Calu3 (cell line): ENCODE measurements at regions not wholly inside any gene's neighbourhood (a gene's known extent, or its start where the extent isn't known, plus 50 kb on each side); places are given as distances from the start of the nearest gene placed in this dataset.

Experiments
- BruUV-seq: library from RNA; stranded (reverse); fragments of 400-500 nt; replicated peaks from 2 replicates; lab custom pipeline; 2021; lab: Mats Ljungman, UMichigan
- CTCF ChIA-PET: fragments of 300-600 bp; sonication (Branson Sonifier 250); formaldehyde crosslinking; loops from one replicate; lab custom pipeline; 2022; ENCODE audit warnings: antibody characterized with exemption; lab: Charles Lee
- DNase-seq: peaks from one replicate; pipeline ENCODE4 v3.0.0; 2022
- H3K27ac Mint-ChIP-seq: one replicate; pipeline ENCODE4 v1.8.0; 2022; ENCODE audit warnings: mixed read lengths; ENCODE audit not compliant: unreplicated experiment
- H3K27me3 Mint-ChIP-seq: one replicate; pipeline ENCODE4 v1.8.0; 2022; ENCODE audit warnings: mixed read lengths; ENCODE audit not compliant: unreplicated experiment
- H3K36me3 Mint-ChIP-seq: one replicate; pipeline ENCODE4 v1.8.0; 2022; ENCODE audit warnings: mild to moderate bottlenecking, moderate library complexity, mixed read lengths; ENCODE audit not compliant: insufficient read depth, unreplicated experiment
- H3K4me1 Mint-ChIP-seq: one replicate; pipeline ENCODE4 v1.8.0; 2022; ENCODE audit warnings: mild to moderate bottlenecking, low read depth, mixed read lengths; ENCODE audit not compliant: unreplicated experiment
- H3K4me3 Mint-ChIP-seq: one replicate; pipeline ENCODE4 v1.8.0; 2022; ENCODE audit warnings: mild to moderate bottlenecking, low read depth, moderate library complexity, mixed read lengths; ENCODE audit not compliant: unreplicated experiment
- H3K9me3 Mint-ChIP-seq: one replicate; pipeline ENCODE4 v1.8.0; 2022; ENCODE audit warnings: low read depth, mixed read lengths; ENCODE audit not compliant: unreplicated experiment
- intact Hi-C: fragments of 100-400 bp; cut with micrococcal nuclease; formaldehyde crosslinking; loops from one replicate; pipeline ENCODE4 v1.10.0; 2022; ENCODE audit not compliant: unreplicated experiment
- TF ChIP-seq, protein P1 (sequence below): fragments of 200-600 bp; IDR thresholded peaks from one replicate; pipeline ENCODE4 v1.8.0; 2022; ENCODE audit warnings: antibody characterized with exemption; ENCODE audit not compliant: unreplicated experiment

DNA sequence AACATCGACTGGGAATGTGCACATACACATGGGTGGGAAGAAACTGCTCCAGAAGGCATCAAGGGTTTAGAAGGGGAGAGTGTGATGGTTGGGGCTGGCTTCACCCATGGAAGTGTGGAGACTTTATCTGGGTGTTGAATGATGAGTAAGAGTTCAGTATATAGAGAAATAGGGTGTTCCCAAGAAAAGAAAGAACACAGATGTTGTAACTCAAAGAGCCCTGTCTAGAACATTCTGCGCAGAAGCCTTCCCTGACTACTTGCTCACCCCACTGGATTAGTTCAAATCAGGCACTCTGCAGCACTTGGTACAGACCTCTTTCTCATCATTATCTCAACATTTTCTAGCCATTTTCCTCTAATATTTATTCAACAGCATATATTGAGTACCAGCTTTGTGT is 491.7 kb downstream of the SNAPC1 start:
- H3K36me3 Mint-ChIP-seq, result no peaks in the 10 kb centered on the region
- H3K4me1 Mint-ChIP-seq, result peaks cover 9% of the 10 kb centered on the region
- intact Hi-C loops, result no loop called here
- BruUV-seq, result no TSS peak
- no peak for DNase-seq
- no peak overlapping the region for H3K27ac Mint-ChIP-seq
- no peak overlapping the region for H3K4me3 Mint-ChIP-seq
- H3K9me3 Mint-ChIP-seq, result no peaks in the 10 kb centered on the region
- CTCF ChIA-PET, result no interaction called here
- TF ChIP-seq, protein P1, sequence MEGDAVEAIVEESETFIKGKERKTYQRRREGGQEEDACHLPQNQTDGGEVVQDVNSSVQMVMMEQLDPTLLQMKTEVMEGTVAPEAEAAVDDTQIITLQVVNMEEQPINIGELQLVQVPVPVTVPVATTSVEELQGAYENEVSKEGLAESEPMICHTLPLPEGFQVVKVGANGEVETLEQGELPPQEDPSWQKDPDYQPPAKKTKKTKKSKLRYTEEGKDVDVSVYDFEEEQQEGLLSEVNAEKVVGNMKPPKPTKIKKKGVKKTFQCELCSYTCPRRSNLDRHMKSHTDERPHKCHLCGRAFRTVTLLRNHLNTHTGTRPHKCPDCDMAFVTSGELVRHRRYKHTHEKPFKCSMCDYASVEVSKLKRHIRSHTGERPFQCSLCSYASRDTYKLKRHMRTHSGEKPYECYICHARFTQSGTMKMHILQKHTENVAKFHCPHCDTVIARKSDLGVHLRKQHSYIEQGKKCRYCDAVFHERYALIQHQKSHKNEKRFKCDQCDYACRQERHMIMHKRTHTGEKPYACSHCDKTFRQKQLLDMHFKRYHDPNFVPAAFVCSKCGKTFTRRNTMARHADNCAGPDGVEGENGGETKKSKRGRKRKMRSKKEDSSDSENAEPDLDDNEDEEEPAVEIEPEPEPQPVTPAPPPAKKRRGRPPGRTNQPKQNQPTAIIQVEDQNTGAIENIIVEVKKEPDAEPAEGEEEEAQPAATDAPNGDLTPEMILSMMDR, result no peak
- peaks cover 22% of the 10 kb centered on the region for H3K27me3 Mint-ChIP-seq

DNA sequence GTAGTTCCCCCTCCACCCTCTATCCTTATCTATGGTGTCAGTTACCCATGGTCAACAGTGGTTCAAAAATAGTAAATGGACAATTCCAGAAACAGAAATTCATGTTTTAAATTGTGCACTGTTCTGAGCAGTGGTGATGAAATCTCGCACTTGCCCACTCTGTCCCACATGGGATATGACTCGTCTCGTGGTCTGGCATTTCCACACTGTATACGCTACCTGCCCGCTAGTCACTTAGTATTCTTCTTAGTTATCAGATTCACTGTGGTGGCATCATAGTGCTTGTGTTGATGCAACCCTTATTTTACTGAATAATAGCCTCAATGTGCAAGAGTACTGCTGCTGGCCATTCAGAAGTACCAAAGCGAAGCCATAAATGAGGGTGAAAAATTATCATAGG is 507.0 kb downstream of the SNAPC1 start:
- H3K4me1 Mint-ChIP-seq, result no peaks in the 10 kb centered on the region
- H3K9me3 Mint-ChIP-seq, result no peaks in the 10 kb centered on the region
- no peak for DNase-seq
- CTCF ChIA-PET, result no interaction called here
- H3K4me3 Mint-ChIP-seq, result no peak overlapping the region
- H3K27me3 Mint-ChIP-seq, result no peaks in the 10 kb centered on the region
- no peaks in the 10 kb centered on the region for H3K36me3 Mint-ChIP-seq
- BruUV-seq, result no TSS peak
- intact Hi-C loops, result no loop called here
- TF ChIP-seq, protein P1, result no peak
- H3K27ac Mint-ChIP-seq, result no peak overlapping the region

DNA sequence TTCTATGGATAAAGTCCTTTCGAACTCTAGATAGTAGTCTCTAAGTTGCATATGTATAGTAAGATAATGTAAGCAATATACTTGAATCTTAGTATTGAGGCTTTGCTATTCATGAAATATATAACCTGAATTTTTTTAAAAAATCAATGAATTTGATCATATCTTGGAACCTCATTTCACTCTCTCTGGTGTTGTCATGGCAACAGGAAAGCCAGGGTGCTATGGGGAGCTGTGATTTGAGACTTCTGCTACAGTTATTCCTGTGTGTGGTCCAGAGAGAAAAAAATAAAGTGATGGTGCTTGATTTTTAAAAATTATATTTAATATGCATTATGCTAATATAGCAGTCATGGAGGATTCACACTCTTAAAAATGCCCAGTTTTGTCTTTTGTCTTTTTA is 508.0 kb downstream of the SNAPC1 start:
- Mint-ChIP-seq H3K4me1 (no peaks in the 10 kb centered on the region), H3K9me3 (no peaks in the 10 kb centered on the region), H3K36me3 (no peaks in the 10 kb centered on the region), H3K27me3 (no peaks in the 10 kb centered on the region), H3K27ac (no peak overlapping the region), H3K4me3 (no peak overlapping the region)
- no TSS peak for BruUV-seq
- TF ChIP-seq, protein P1, result no peak
- CTCF ChIA-PET, result interaction anchor here (0.7 kb wide), 1 partner anchor 207 kb away, joined by 3 read pairs; no protein-coding TSS in a partner anchor
- no peak for DNase-seq
- intact Hi-C loops, result no loop called here

DNA sequence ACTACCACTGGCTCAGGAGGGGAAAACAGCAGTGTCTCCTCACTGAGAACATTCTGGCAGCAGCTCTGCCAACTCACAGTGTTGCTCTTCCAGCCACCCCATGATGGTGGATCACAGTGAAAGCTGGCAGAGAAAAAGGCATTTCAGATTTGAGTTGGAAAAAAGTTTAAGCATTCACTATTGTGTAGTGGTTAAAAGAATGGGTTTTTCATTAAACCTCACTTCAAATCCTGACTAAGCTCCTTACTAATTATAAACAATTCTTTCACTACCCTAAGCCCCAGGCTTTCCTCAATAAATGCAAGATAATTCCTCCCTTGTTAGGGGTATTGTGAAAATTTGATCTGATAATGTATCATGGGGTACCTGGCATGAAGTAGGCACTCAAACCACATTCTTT is 518.1 kb downstream of the SNAPC1 start:
- intact Hi-C loops, result no loop called here
- no peak overlapping the region for H3K27ac Mint-ChIP-seq
- no peak overlapping the region for H3K4me3 Mint-ChIP-seq
- TF ChIP-seq, protein P1, result no peak
- no peaks in the 10 kb centered on the region for H3K4me1 Mint-ChIP-seq
- H3K9me3 Mint-ChIP-seq, result no peaks in the 10 kb centered on the region
- H3K36me3 Mint-ChIP-seq, result no peaks in the 10 kb centered on the region
- no peak for DNase-seq
- no TSS peak for BruUV-seq
- CTCF ChIA-PET, result no interaction called here
- H3K27me3 Mint-ChIP-seq, result no peaks in the 10 kb centered on the region
